SK-N-SH (cell line): ENCODE measurements at regions not wholly inside any gene's neighbourhood (a gene's known extent, or its start where the extent isn't known, plus 50 kb on each side); places are given as distances from the start of the nearest gene placed in this dataset.

ENCODE experiments used
- CTCF ChIA-PET: fragments of 300-600, 350-600 bp; formaldehyde crosslinking; extraction: SDS; loops from one replicate; lab custom pipeline; 2021; lab: Yijun Ruan, JAX
- POLR2A ChIA-PET: fragments of 350-600 bp; sonication (Branson Sonifier 250); formaldehyde crosslinking; extraction: SDS; loops from one replicate; lab custom pipeline; 2020; ENCODE audit warnings: antibody characterized with exemption, inconsistent platforms; lab: Yijun Ruan, JAX
- DNase-seq: peaks from one replicate; pipeline ENCODE4 v3.0.0; 2012
- H2AFZ ChIP-seq: fragments of 200-600 bp; sonication (generic); 2 replicates; pipeline ENCODE4 v1.8.1; 2016; ENCODE audit warnings: antibody characterized with exemption, mild to moderate bottlenecking, low read depth
- H3F3A ChIP-seq: fragments of 200-600 bp; sonication (generic); replicated peaks from 2 replicates; pipeline ENCODE3; 2016; ENCODE audit warnings: antibody characterized with exemption, mild to moderate bottlenecking; ENCODE audit not compliant: insufficient read depth
- H3K27ac ChIP-seq, 2 experiments: fragments of 200-500 bp in 1 of 2; fragments of 200-600 bp in 1 of 2; sonication (Bioruptor generic) in 1 of 2; sonication (generic), shearing (Covaris generic) in 1 of 2; 2 replicates each; pipeline versions ENCODE4 v1.5.1 to v1.6.1; 2014 to 2016; ENCODE audit warnings: low read depth in 2 of 2, inconsistent platforms in 1 of 2, low read length in 1 of 2, mild to moderate bottlenecking in 1 of 2, mixed read lengths in 1 of 2
- H3K27me3 ChIP-seq: fragments of 200-600 bp; sonication (generic), shearing (Covaris generic); 2 replicates; pipeline ENCODE4 v1.6.1; 2016; ENCODE audit warnings: mixed run types; ENCODE audit not compliant: insufficient read depth
- H3K36me3 ChIP-seq, 2 experiments: fragments of 200-500 bp in 1 of 2; fragments of 200-600 bp in 1 of 2; sonication (Bioruptor generic) in 1 of 2; sonication (generic) in 1 of 2; replicated peaks in 1 of 2; 2 replicates each; pipeline versions ENCODE3 to v1.5.1; 2014 to 2016; ENCODE audit warnings: low read length in 1 of 2, mild to moderate bottlenecking in 1 of 2; ENCODE audit not compliant: insufficient read depth in 2 of 2, control insufficient read depth in 1 of 2
- H3K4me1 ChIP-seq, 2 experiments: fragments of 200-500 bp in 1 of 2; fragments of 200-600 bp in 1 of 2; sonication (Bioruptor generic) in 1 of 2; sonication (generic), shearing (Covaris generic) in 1 of 2; 2 replicates each; pipeline versions ENCODE4 v1.5.1 to v1.6.1; 2014 to 2016; ENCODE audit warnings: low read depth in 1 of 2, low read length in 1 of 2, mixed run types in 1 of 2; ENCODE audit not compliant: insufficient read depth in 2 of 2, control insufficient read depth in 1 of 2
- H3K4me2 ChIP-seq: fragments of 200-600 bp; sonication (generic), shearing (Covaris generic); 2 replicates; pipeline ENCODE4 v1.6.1; 2017; ENCODE audit warnings: mixed run types
- H3K4me3 ChIP-seq, 2 experiments: fragments of 200-500 bp in 1 of 2; fragments of 200-600 bp in 1 of 2; sonication (Bioruptor generic) in 1 of 2; sonication (generic), shearing (Covaris generic) in 1 of 2; 2 replicates each; pipeline versions ENCODE4 v1.5.1 to v1.8.1; 2014 to 2016; ENCODE audit warnings: low read depth in 2 of 2, inconsistent platforms in 1 of 2, low read length in 1 of 2, mild to moderate bottlenecking in 1 of 2, mixed read lengths in 1 of 2, moderate library complexity in 1 of 2
- H3K79me2 ChIP-seq: fragments of 200-600 bp; sonication (generic); 2 replicates; pipeline ENCODE4 v1.8.1; 2017; ENCODE audit warnings: mild to moderate bottlenecking; ENCODE audit not compliant: insufficient read depth
- H3K9ac ChIP-seq: fragments of 200-600 bp; sonication (generic); 2 replicates; pipeline ENCODE4 v1.6.1; 2017; ENCODE audit warnings: mixed run types
- H3K9me2 ChIP-seq: fragments of 200-600 bp; sonication (generic); 2 replicates; pipeline ENCODE4 v1.6.1; 2017; ENCODE audit warnings: mixed run types
- H3K9me3 ChIP-seq: fragments of 200-600 bp; sonication (generic); 2 replicates; pipeline ENCODE4 v1.6.1; 2017; ENCODE audit warnings: mixed run types, mild to moderate bottlenecking, moderate library complexity
- H4K20me1 ChIP-seq: fragments of 200-600 bp; sonication (generic); 2 replicates; pipeline ENCODE4 v1.6.1; 2017; ENCODE audit warnings: mild to moderate bottlenecking, mixed run types; ENCODE audit not compliant: insufficient read depth
- CHD2 ChIP-seq: fragments of 150-350 bp; IDR thresholded peaks from 2 replicates; pipeline ENCODE4 v1.6.1; 2018; ENCODE audit warnings: low read length; ENCODE audit not compliant: partially characterized antibody
- EP300 ChIP-seq, 2 experiments: IDR thresholded peaks; 2 replicates each; pipeline versions ENCODE4 v1.4.0 to v1.6.1; 2012; ENCODE audit warnings: borderline replicate concordance in 1 of 2, low read depth in 1 of 2, low read length in 1 of 2
- FOXJ3 ChIP-seq: sonication (generic); formaldehyde crosslinking; IDR thresholded peaks from 2 replicates; pipeline ENCODE4 v1.5.1; 2020; ENCODE audit warnings: mild to moderate bottlenecking, missing genetic modification reagents
- GABPA ChIP-seq: IDR thresholded peaks from 2 replicates; pipeline ENCODE4 v1.4.0; 2012; ENCODE audit warnings: low read depth, mild to moderate bottlenecking
- GATA2 ChIP-seq: sonication (generic); formaldehyde crosslinking; IDR thresholded peaks from 2 replicates; pipeline ENCODE4 v1.5.0; 2020; ENCODE audit warnings: mild to moderate bottlenecking, missing genetic modification reagents
- JUND ChIP-seq: IDR thresholded peaks from 2 replicates; pipeline ENCODE4 v1.4.0; 2012
- MEF2A ChIP-seq: IDR thresholded peaks from 2 replicates; pipeline ENCODE4 v1.4.0; 2012; ENCODE audit warnings: low read depth, borderline replicate concordance
- NFIC ChIP-seq: IDR thresholded peaks from 2 replicates; pipeline ENCODE4 v1.4.0; 2012; ENCODE audit warnings: borderline replicate concordance
- NRF1 ChIP-seq: IDR thresholded peaks from 2 replicates; pipeline ENCODE4 v1.6.1; 2012; ENCODE audit warnings: low read depth, mild to moderate bottlenecking, low read length
- POLR2AphosphoS5 ChIP-seq: IDR thresholded peaks from 2 replicates; pipeline ENCODE4 v1.6.1; 2012; ENCODE audit warnings: low read depth, low read length
- RAD21 ChIP-seq: IDR thresholded peaks from 2 replicates; pipeline ENCODE4 v1.6.1; 2012; ENCODE audit warnings: mild to moderate bottlenecking, low read length
- RCOR1 ChIP-seq: fragments of 150-350 bp; IDR thresholded peaks from 2 replicates; pipeline ENCODE4 v1.6.1; 2017; ENCODE audit warnings: antibody characterized with exemption, low read length
- RXRA ChIP-seq: IDR thresholded peaks from 2 replicates; pipeline ENCODE4 v1.4.0; 2012; ENCODE audit warnings: low read depth, mild to moderate bottlenecking, borderline replicate concordance
- TAF1 ChIP-seq: IDR thresholded peaks from 2 replicates; pipeline ENCODE4 v1.6.1; 2012; ENCODE audit warnings: low read depth, mild to moderate bottlenecking, low read length, moderate library complexity, borderline replicate concordance
- WGBS: methylation state at CpG from one replicate; pipeline ENCODE4 v1.1.6; 2017; ENCODE audit warnings: low lambda C conversion rate; 5-methylcytosine and 5-hydroxymethylcytosine counted together
- TF ChIP-seq, protein P1 (sequence below): fragments of 200-600 bp; sonication (generic); IDR thresholded peaks from 2 replicates; pipeline ENCODE4 v1.6.1; 2017; ENCODE audit warnings: antibody characterized with exemption, mild to moderate bottlenecking, moderate library complexity
- TF ChIP-seq, protein P2 (sequence below): fragments of 150-350 bp; IDR thresholded peaks from 2 replicates; pipeline ENCODE4 v1.6.1; 2016; ENCODE audit warnings: mild to moderate bottlenecking, low read depth, low read length
- TF ChIP-seq, protein P3 (sequence below): IDR thresholded peaks from 2 replicates; pipeline ENCODE4 v1.4.0; 2012; ENCODE audit warnings: low read depth, borderline replicate concordance
- TF ChIP-seq, protein P4 (sequence below): IDR thresholded peaks from 2 replicates; pipeline ENCODE4 v1.6.1; 2012; ENCODE audit warnings: mild to moderate bottlenecking, low read depth, low read length, moderate library complexity
- TF ChIP-seq, protein P5 (sequence below): fragments of 150-350 bp; IDR thresholded peaks from 2 replicates; pipeline ENCODE4 v1.6.1; 2017; ENCODE audit warnings: antibody characterized with exemption, low read length, low read depth, borderline replicate concordance
- TF ChIP-seq, protein P6 (sequence below): IDR thresholded peaks from 2 replicates; pipeline ENCODE4; 2012

DNA sequence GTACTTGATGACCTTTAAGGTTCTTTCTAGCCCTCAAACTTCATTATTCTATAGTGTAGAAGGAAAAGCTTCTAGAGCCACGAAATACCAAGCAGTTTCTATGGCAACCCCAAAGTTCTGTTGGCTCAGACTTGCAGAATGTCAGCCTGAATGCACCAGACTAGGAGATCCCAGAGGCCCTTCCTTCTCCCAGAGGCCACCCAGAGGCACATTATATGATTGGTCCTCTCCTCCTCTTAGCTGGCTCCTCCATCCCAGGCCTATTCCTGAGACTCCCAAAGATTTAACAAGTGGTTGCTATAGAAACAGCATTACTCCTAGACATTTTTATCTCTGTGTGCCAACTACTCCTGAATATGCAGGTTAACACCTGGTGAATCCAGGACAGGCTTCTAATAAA, 69.2 kb upstream of the CCDC90B start:
- Histone ChIP-seq H3K9me2 (no peaks in the 10 kb centered on the region), H3K79me2 (no peaks in the 10 kb centered on the region)
- CTCF ChIA-PET: interaction anchor here (1.2 kb wide), 1 partner anchor 13 kb away, joined by 3 read pairs; no protein-coding TSS in a partner anchor
- WGBS: 14% methylated on average over 1 of the region's 1 CpG
- TF ChIP-seq, protein P1, sequence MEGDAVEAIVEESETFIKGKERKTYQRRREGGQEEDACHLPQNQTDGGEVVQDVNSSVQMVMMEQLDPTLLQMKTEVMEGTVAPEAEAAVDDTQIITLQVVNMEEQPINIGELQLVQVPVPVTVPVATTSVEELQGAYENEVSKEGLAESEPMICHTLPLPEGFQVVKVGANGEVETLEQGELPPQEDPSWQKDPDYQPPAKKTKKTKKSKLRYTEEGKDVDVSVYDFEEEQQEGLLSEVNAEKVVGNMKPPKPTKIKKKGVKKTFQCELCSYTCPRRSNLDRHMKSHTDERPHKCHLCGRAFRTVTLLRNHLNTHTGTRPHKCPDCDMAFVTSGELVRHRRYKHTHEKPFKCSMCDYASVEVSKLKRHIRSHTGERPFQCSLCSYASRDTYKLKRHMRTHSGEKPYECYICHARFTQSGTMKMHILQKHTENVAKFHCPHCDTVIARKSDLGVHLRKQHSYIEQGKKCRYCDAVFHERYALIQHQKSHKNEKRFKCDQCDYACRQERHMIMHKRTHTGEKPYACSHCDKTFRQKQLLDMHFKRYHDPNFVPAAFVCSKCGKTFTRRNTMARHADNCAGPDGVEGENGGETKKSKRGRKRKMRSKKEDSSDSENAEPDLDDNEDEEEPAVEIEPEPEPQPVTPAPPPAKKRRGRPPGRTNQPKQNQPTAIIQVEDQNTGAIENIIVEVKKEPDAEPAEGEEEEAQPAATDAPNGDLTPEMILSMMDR: no peak
- no peak for TF ChIP-seq FOXJ3 (CRISPR knock-in tag)
- no peak for TF ChIP-seq GATA2 (CRISPR knock-in tag)
- TF ChIP-seq GABPA: no peak
- TF ChIP-seq MEF2A: no peak
- TF ChIP-seq, protein P2, sequence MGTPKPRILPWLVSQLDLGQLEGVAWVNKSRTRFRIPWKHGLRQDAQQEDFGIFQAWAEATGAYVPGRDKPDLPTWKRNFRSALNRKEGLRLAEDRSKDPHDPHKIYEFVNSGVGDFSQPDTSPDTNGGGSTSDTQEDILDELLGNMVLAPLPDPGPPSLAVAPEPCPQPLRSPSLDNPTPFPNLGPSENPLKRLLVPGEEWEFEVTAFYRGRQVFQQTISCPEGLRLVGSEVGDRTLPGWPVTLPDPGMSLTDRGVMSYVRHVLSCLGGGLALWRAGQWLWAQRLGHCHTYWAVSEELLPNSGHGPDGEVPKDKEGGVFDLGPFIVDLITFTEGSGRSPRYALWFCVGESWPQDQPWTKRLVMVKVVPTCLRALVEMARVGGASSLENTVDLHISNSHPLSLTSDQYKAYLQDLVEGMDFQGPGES: no peak
- TF ChIP-seq, protein P3, sequence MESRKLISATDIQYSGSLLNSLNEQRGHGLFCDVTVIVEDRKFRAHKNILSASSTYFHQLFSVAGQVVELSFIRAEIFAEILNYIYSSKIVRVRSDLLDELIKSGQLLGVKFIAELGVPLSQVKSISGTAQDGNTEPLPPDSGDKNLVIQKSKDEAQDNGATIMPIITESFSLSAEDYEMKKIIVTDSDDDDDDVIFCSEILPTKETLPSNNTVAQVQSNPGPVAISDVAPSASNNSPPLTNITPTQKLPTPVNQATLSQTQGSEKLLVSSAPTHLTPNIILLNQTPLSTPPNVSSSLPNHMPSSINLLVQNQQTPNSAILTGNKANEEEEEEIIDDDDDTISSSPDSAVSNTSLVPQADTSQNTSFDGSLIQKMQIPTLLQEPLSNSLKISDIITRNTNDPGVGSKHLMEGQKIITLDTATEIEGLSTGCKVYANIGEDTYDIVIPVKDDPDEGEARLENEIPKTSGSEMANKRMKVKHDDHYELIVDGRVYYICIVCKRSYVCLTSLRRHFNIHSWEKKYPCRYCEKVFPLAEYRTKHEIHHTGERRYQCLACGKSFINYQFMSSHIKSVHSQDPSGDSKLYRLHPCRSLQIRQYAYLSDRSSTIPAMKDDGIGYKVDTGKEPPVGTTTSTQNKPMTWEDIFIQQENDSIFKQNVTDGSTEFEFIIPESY: no peak
- TF ChIP-seq JUND: no peak
- TF ChIP-seq, protein P4, sequence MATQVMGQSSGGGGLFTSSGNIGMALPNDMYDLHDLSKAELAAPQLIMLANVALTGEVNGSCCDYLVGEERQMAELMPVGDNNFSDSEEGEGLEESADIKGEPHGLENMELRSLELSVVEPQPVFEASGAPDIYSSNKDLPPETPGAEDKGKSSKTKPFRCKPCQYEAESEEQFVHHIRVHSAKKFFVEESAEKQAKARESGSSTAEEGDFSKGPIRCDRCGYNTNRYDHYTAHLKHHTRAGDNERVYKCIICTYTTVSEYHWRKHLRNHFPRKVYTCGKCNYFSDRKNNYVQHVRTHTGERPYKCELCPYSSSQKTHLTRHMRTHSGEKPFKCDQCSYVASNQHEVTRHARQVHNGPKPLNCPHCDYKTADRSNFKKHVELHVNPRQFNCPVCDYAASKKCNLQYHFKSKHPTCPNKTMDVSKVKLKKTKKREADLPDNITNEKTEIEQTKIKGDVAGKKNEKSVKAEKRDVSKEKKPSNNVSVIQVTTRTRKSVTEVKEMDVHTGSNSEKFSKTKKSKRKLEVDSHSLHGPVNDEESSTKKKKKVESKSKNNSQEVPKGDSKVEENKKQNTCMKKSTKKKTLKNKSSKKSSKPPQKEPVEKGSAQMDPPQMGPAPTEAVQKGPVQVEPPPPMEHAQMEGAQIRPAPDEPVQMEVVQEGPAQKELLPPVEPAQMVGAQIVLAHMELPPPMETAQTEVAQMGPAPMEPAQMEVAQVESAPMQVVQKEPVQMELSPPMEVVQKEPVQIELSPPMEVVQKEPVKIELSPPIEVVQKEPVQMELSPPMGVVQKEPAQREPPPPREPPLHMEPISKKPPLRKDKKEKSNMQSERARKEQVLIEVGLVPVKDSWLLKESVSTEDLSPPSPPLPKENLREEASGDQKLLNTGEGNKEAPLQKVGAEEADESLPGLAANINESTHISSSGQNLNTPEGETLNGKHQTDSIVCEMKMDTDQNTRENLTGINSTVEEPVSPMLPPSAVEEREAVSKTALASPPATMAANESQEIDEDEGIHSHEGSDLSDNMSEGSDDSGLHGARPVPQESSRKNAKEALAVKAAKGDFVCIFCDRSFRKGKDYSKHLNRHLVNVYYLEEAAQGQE: no peak
- TF ChIP-seq TAF1: no peak
- no peak for TF ChIP-seq RXRA
- TF ChIP-seq CHD2: no peak
- no peak for TF ChIP-seq POLR2AphosphoS5
- no peak for TF ChIP-seq NRF1
- TF ChIP-seq, protein P5, sequence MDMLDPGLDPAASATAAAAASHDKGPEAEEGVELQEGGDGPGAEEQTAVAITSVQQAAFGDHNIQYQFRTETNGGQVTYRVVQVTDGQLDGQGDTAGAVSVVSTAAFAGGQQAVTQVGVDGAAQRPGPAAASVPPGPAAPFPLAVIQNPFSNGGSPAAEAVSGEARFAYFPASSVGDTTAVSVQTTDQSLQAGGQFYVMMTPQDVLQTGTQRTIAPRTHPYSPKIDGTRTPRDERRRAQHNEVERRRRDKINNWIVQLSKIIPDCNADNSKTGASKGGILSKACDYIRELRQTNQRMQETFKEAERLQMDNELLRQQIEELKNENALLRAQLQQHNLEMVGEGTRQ: no peak
- TF ChIP-seq RAD21: no peak
- TF ChIP-seq EP300 (IDR thresholded peaks at IDR 0.05; ENCODE audit: borderline replicate concordance in 1 of 2, low read depth in 1 of 2, low read length in 1 of 2): no peak
- TF ChIP-seq NFIC: no peak
- TF ChIP-seq, protein P6, sequence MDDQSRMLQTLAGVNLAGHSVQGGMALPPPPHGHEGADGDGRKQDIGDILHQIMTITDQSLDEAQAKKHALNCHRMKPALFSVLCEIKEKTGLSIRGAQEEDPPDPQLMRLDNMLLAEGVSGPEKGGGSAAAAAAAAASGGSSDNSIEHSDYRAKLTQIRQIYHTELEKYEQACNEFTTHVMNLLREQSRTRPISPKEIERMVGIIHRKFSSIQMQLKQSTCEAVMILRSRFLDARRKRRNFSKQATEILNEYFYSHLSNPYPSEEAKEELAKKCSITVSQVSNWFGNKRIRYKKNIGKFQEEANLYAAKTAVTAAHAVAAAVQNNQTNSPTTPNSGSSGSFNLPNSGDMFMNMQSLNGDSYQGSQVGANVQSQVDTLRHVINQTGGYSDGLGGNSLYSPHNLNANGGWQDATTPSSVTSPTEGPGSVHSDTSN: no peak
- no peak for TF ChIP-seq RCOR1
- TF ChIP-seq, all 33 proteins: peak for 0
- Histone ChIP-seq H3K9ac (no peak overlapping the region), H3K27me3 (no peaks in the 10 kb centered on the region), H3K4me2 (no peak overlapping the region), H2AFZ (no peak overlapping the region), H3K4me3 (no peak overlapping the region), H3F3A (no peaks in the 10 kb centered on the region), H3K36me3 (no peaks in the 10 kb centered on the region), H3K27ac (no peak overlapping the region), H3K9me3 (no peaks in the 10 kb centered on the region), H4K20me1 (no peaks in the 10 kb centered on the region), H3K4me1 (no peaks in the 10 kb centered on the region)
- POLR2A ChIA-PET: no interaction called here
- DNase-seq: no peak
